Transverse colon (tissue), 4 donors: ENCODE measurements at regions not wholly inside any gene's neighbourhood (a gene's known extent, or its start where the extent isn't known, plus 50 kb on each side); places are given as distances from the start of the nearest gene placed in this dataset.

Experiments used
- CTCF ChIP-seq, 5 experiments: fragments of 200-600 bp in 3 of 5; fragments of 450-650 bp in 2 of 5; sonication (generic) in 3 of 5; IDR thresholded peaks; 1 replicate in 2 of 5; 2 replicates in 3 of 5; pipeline ENCODE4 v1.5.1; 2016 to 2017; ENCODE audit warnings: antibody characterized with exemption in 5 of 5, inconsistent platforms in 3 of 5, mild to moderate bottlenecking in 2 of 5, moderate library complexity in 1 of 5
- EP300 ChIP-seq: sonication (generic); formaldehyde crosslinking; IDR thresholded peaks from one replicate; pipeline ENCODE4 v1.6.1; 2017; ENCODE audit warnings: antibody characterized with exemption, low read depth
- POLR2A ChIP-seq: fragments of 450-650 bp; IDR thresholded peaks from one replicate; pipeline ENCODE4 v1.6.1; 2016; ENCODE audit warnings: antibody characterized with exemption, mild to moderate bottlenecking, moderate library complexity
- POLR2AphosphoS5 ChIP-seq, 3 donors: sonication (generic); formaldehyde crosslinking; IDR thresholded peaks; one replicate each; pipeline ENCODE4 v1.6.1; 2016; ENCODE audit warnings: antibody characterized with exemption in 3 of 3

- TF ChIP-seq CTCF (IDR thresholded peaks at IDR 0.05): no peak
- TF ChIP-seq POLR2A: no peak
- no peak for TF ChIP-seq EP300
- no peak for TF ChIP-seq POLR2AphosphoS5 (IDR thresholded peaks at IDR 0.05)
Observed at GRCh38 chr2:74059137-74059775, 74.5 kb downstream of the TET3 start.
